Astrocyte (in vitro differentiated cells and primary cell): ENCODE measurements at regions not wholly inside any gene's neighbourhood (a gene's known extent, or its start where the extent isn't known, plus 50 kb on each side); places are given as distances from the start of the nearest gene placed in this dataset.

ENCODE experiments used
- EZH2 ChIP-seq: IDR thresholded peaks from 2 replicates; pipeline ENCODE4 v1.6.1; 2012; ENCODE audit warnings: mild to moderate bottlenecking, low read length, inconsistent platforms; ENCODE audit not compliant: insufficient read depth
- TF ChIP-seq, protein P1 (sequence below): IDR thresholded peaks from 2 replicates; pipeline ENCODE4 v1.5.1; 2011; ENCODE audit warnings: low read depth, mild to moderate bottlenecking, inconsistent platforms, low read length, moderate library complexity; ENCODE audit not compliant: insufficient read depth

DNA sequence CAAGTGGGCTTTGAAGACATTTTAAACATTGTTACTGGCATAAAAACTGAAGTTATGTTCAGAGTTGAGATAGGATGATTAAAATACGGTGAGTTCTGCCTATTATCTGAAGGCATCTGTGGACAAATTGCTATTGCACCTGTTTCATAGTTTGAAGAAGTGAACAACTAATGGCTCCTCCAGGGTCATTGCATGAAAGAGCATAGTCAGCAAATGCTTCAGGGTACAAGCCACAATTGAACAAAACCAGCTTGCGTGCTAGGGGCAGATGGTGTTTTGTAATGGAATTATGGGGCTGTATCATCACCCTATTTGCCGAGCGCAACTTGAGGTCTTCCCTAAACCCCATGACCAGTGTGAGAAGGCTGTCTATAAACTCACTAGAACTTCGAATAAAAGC is 369.1 kb downstream of the MTRR start:
- TF ChIP-seq, protein P1, sequence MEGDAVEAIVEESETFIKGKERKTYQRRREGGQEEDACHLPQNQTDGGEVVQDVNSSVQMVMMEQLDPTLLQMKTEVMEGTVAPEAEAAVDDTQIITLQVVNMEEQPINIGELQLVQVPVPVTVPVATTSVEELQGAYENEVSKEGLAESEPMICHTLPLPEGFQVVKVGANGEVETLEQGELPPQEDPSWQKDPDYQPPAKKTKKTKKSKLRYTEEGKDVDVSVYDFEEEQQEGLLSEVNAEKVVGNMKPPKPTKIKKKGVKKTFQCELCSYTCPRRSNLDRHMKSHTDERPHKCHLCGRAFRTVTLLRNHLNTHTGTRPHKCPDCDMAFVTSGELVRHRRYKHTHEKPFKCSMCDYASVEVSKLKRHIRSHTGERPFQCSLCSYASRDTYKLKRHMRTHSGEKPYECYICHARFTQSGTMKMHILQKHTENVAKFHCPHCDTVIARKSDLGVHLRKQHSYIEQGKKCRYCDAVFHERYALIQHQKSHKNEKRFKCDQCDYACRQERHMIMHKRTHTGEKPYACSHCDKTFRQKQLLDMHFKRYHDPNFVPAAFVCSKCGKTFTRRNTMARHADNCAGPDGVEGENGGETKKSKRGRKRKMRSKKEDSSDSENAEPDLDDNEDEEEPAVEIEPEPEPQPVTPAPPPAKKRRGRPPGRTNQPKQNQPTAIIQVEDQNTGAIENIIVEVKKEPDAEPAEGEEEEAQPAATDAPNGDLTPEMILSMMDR = no peak
- TF ChIP-seq EZH2 = no peak
